Left ventricle myocardium inferior (tissue), 1 donor: ENCODE measurements at regions not wholly inside any gene's neighbourhood (a gene's known extent, or its start where the extent isn't known, plus 50 kb on each side); places are given as distances from the start of the nearest gene placed in this dataset.

ENCODE experiments used
- DNase-seq: peaks from one replicate; pipeline ENCODE4 v3.0.0-alpha.2; 2020
- H3K27ac ChIP-seq: fragments of 200-600 bp; replicated peaks from 2 replicates; pipeline ENCODE4 v1.8.0; 2021
- H3K27me3 ChIP-seq: fragments of 200-600 bp; 2 replicates; pipeline ENCODE4 v1.8.0; 2021; ENCODE audit warnings: low read depth
- H3K36me3 ChIP-seq: fragments of 200-600 bp; 2 replicates; pipeline ENCODE4 v1.8.0; 2021
- H3K4me1 ChIP-seq: fragments of 200-600 bp; 2 replicates; pipeline ENCODE4 v1.8.0; 2021
- H3K4me3 ChIP-seq: fragments of 200-600 bp; 2 replicates; pipeline ENCODE4 v1.8.0; 2021; ENCODE audit warnings: mild to moderate bottlenecking, moderate library complexity
- H3K9me3 ChIP-seq: fragments of 200-600 bp; replicated peaks from 2 replicates; pipeline ENCODE4 v1.8.0; 2021
- intact Hi-C: fragments of 100-400 bp; cut with micrococcal nuclease; formaldehyde crosslinking; loops from one replicate; pipeline ENCODE4 v1.11.0; 2022
- TF ChIP-seq, protein P1 (sequence below): fragments of 200-600 bp; IDR thresholded peaks from 2 replicates; pipeline ENCODE4 v1.8.0; 2021; ENCODE audit warnings: antibody characterized with exemption, mild to moderate bottlenecking, borderline replicate concordance
- donor health status: DM: no; HTN: yes; CAD: no; lungs with severe emphysema.

DNA sequence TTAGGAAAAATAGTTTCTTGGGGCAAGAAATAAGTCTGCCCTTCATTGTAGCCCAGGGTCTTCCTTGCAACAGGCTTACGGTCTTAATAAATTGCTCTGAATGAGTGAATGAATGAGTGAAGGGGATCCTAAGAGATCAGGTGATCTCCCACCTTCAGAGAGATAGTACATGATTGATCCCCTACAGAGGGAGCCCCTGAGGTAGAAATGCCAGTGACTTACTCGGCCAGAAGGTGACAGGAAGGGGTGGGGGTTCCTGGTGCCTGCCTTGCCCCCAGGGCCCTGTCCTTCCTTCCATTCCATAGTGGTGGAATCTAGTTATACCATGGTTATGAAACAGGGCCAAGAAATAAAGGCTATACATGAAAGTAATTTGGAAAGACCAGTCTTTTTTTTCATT is 215.3 kb upstream of the SSTR4 start:
- no peak overlapping the region for H3K27ac ChIP-seq
- no peaks in the 10 kb centered on the region for H3K9me3 ChIP-seq
- peaks cover 8% of the 10 kb centered on the region for H3K4me1 ChIP-seq
- DNase-seq, result no peak
- H3K4me3 ChIP-seq, result no peak overlapping the region
- intact Hi-C loops, result no loop called here
- TF ChIP-seq, protein P1, sequence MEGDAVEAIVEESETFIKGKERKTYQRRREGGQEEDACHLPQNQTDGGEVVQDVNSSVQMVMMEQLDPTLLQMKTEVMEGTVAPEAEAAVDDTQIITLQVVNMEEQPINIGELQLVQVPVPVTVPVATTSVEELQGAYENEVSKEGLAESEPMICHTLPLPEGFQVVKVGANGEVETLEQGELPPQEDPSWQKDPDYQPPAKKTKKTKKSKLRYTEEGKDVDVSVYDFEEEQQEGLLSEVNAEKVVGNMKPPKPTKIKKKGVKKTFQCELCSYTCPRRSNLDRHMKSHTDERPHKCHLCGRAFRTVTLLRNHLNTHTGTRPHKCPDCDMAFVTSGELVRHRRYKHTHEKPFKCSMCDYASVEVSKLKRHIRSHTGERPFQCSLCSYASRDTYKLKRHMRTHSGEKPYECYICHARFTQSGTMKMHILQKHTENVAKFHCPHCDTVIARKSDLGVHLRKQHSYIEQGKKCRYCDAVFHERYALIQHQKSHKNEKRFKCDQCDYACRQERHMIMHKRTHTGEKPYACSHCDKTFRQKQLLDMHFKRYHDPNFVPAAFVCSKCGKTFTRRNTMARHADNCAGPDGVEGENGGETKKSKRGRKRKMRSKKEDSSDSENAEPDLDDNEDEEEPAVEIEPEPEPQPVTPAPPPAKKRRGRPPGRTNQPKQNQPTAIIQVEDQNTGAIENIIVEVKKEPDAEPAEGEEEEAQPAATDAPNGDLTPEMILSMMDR, result no peak
- no peaks in the 10 kb centered on the region for H3K27me3 ChIP-seq
- no peaks in the 10 kb centered on the region for H3K36me3 ChIP-seq

DNA sequence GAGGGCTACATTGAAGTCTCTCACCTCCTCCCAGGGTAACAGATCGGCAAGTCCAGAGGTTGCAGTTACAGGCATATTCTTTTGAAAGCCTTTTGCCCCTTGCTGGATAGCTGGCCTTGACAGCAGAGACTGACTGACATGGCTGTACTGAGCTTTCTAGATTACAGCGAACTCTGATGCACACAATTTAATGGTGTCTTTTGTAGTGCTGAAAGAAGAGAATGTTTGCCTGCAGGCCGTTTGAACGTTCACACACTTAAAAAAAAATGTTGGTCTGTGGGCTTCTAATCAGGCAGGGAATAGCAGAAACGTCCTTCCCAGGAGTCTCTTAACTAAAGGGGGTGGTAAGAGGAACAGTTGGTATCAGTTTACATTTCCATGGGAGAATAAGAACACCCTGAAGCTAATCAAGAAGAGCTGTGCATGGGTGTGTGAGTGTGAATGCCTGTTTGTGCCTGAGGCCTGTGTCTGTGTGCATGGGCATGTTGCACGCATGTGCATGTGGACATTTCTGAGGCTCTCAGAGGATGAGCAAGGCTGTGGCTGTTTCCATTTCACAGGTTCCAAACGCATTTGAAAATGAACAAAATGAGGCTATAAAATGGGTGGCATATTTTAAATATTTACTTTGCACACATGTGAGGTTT is 213.9 kb upstream of the SSTR4 start:
- no peak overlapping the region for H3K27ac ChIP-seq
- TF ChIP-seq, protein P1, result no peak
- no peaks in the 10 kb centered on the region for H3K36me3 ChIP-seq
- intact Hi-C loops, result no loop called here
- DNase-seq, result no peak
- H3K9me3 ChIP-seq, result no peaks in the 10 kb centered on the region
- no peaks in the 10 kb centered on the region for H3K27me3 ChIP-seq
- no peak overlapping the region for H3K4me3 ChIP-seq
- H3K4me1 ChIP-seq, result peaks cover under 1% of the 10 kb centered on the region

DNA sequence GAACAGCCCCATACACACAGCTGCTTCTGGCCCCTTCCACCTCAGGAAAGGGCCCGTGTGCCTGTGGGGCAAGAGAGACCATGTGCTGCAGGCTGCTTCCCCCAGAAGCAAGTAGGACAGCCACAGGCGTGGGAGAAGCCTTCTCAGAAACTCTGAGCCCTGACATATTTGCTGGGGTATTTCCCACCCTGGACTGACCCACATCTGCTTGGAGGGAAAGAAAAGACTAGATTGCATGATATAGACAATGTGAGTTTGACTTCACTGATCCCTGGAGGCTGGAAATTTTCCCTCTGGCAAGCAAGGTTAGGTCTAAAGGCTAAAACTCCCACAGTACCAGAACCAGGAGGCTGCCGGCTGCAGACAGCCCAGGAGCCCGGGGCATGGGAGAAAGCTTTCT is 213.3 kb upstream of the SSTR4 start:
- Histone ChIP-seq H3K9me3 (no peaks in the 10 kb centered on the region), H3K27me3 (no peaks in the 10 kb centered on the region), H3K27ac (no peak overlapping the region), H3K4me1 (no peaks in the 10 kb centered on the region), H3K36me3 (no peaks in the 10 kb centered on the region), H3K4me3 (no peak overlapping the region)
- intact Hi-C loops, result no loop called here
- no peak for DNase-seq
- TF ChIP-seq, protein P1, result no peak

DNA sequence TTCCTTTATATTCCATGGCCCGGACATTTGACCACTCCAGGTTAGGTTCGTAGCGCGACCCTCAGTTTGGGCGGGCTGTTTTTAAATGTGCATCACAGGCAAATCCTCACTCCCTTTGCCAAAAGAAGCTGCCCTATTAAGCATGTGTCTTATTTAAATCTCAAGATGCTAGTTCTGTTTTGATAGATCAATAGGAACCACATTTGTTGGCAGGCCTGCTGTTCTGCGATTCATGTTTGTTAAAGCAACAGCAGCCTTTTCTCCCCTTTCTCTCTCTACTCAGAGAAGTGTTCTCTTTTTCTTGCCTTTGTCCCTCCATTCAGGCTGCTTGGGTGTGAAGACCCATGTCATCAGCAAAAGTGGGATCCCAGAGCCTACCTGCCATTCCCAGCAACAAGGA is 212.0 kb upstream of the SSTR4 start:
- H3K27ac ChIP-seq, result no peak overlapping the region
- H3K9me3 ChIP-seq, result no peaks in the 10 kb centered on the region
- H3K4me3 ChIP-seq, result no peak overlapping the region
- TF ChIP-seq, protein P1, result no peak
- no peak for DNase-seq
- intact Hi-C loops, result no loop called here
- no peaks in the 10 kb centered on the region for H3K4me1 ChIP-seq
- no peaks in the 10 kb centered on the region for H3K36me3 ChIP-seq
- peaks cover under 1% of the 10 kb centered on the region for H3K27me3 ChIP-seq

DNA sequence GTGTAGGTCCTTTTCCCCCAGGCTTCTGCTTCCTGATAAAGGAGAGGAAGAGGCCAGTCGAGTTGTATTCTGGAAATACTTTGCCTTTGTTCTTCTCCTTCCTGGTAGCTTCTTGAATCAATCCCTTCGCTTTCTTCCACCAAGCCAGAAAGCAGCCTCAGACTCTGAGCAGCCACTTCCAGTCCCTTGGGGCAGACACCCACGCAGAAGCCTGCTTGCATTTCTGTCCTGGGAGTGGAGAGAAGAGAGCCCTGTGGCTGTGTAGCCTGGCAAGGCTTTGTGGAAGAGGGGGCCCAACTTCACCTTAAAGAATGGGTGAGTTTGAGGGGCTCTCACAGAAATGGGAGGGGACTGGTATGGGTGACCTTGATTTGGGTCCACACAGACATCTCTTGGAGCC is 211.0 kb upstream of the SSTR4 start:
- Histone ChIP-seq H3K27me3 (peaks cover 10% of the 10 kb centered on the region), H3K4me1 (no peaks in the 10 kb centered on the region), H3K4me3 (no peak overlapping the region), H3K36me3 (no peaks in the 10 kb centered on the region), H3K27ac (no peak overlapping the region), H3K9me3 (no peaks in the 10 kb centered on the region)
- intact Hi-C loops, result no loop called here
- TF ChIP-seq, protein P1, result no peak
- DNase-seq, result no peak
